ENCODE measurements at regions not wholly inside any gene's neighbourhood (a gene's known extent, or its start where the extent isn't known, plus 50 kb on each side); places are given as distances from the start of the nearest gene placed in this dataset.

DNA sequence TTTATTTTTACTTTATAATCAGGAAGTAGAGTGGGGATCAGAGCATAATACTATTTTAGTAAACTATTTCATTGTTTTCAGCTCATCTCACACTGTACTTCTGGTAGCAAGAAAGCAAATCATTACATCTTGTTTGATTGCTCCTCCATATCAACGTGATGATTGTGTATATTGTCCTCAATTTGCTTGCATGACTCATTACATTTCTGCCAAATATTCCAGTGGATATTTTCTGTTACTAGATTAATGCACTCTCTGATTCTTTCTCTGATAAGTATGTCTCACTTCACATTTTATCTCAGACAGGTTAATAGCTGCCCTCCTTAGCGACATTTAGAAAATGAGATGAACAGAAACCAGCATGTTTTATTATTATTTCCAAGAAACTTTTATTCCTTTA is 1145.3 kb downstream of the OTOL1 start:
- Mint-ChIP-seq H3K27me3 (ENCODE audit: low read depth) (no peaks in the 10 kb centered on the region), H3K4me1 (no peaks in the 10 kb centered on the region), H3K4me3 (no peak overlapping the region), H3K36me3 (ENCODE audit: insufficient read depth in 1 of 3, low read depth in 3 of 3) (peaks cover 20 to 31% (median 28%) of the 10 kb centered on the region in 3 experiments), H3K27ac (no peak overlapping the region), H3K9me3 (peaks cover 26 to 27% of the 10 kb centered on the region in 2 experiments)
- Histone ChIP-seq H2BK20ac (ENCODE audit: low read depth, low read length, poor library complexity, severe bottlenecking) (no peak overlapping the region), H3K9ac (ENCODE audit: extremely low read depth, insufficient read length, low read length) (no peak overlapping the region), H2BK5ac (ENCODE audit: insufficient read length, low read length) (no peak overlapping the region), H4K5ac (ENCODE audit: insufficient read length, low read depth, low read length) (no peak overlapping the region), H3K4me2 (ENCODE audit: insufficient read depth, insufficient read length, low read length) (no peak overlapping the region), H3K14ac (ENCODE audit: insufficient read depth, low read length) (no peak overlapping the region), H4K8ac (replicated peaks; ENCODE audit: insufficient read length, low read depth, low read length) (no peak overlapping the region), H4K20me1 (ENCODE audit: control insufficient read depth, insufficient read depth, insufficient read length) (no peaks in the 10 kb centered on the region), H3K27me3 (ENCODE audit: insufficient read depth, low read length) (no peaks in the 10 kb centered on the region), H2BK15ac (ENCODE audit: low read depth, low read length) (no peak overlapping the region), H3K23me2 (ENCODE audit: insufficient read length, low read depth, low read length, poor library complexity, severe bottlenecking) (no peaks in the 10 kb centered on the region), H3K18ac (ENCODE audit: insufficient read length, low read depth, low read length) (no peak overlapping the region), H3K56ac (ENCODE audit: insufficient read length, low read depth, low read length) (no peak overlapping the region), H2BK120ac (ENCODE audit: low read depth, low read length, poor library complexity, severe bottlenecking) (no peak overlapping the region), H3K9me3 (ENCODE audit: control insufficient read depth, low read depth, low read length) (peaks cover 18% of the 10 kb centered on the region), H2AFZ (ENCODE audit: low read length) (no peak overlapping the region), H3K27ac (ENCODE audit: insufficient read length, low read depth, low read length) (no peak overlapping the region), H3K79me2 (ENCODE audit: insufficient read depth, low read length) (no peaks in the 10 kb centered on the region), H3K79me1 (ENCODE audit: insufficient read depth, low read depth, low read length, poor library complexity, severe bottlenecking) (no peaks in the 10 kb centered on the region), H3K4ac (ENCODE audit: low read depth, low read length) (no peak overlapping the region), H3K23ac (ENCODE audit: insufficient read length, low read depth, low read length) (no peak overlapping the region), H2AK5ac (ENCODE audit: insufficient read length, low read length) (no peak overlapping the region), H2BK12ac (ENCODE audit: insufficient read length, low read depth, low read length) (no peak overlapping the region), H3K4me1 (ENCODE audit: insufficient read depth, low read length) (no peaks in the 10 kb centered on the region), H3T11ph (ENCODE audit: low read length) (no peak overlapping the region), H4K91ac (ENCODE audit: insufficient read length, low read depth, low read length) (no peak overlapping the region)
- DNase-seq, result no peak
- TF ChIP-seq, protein P1, sequence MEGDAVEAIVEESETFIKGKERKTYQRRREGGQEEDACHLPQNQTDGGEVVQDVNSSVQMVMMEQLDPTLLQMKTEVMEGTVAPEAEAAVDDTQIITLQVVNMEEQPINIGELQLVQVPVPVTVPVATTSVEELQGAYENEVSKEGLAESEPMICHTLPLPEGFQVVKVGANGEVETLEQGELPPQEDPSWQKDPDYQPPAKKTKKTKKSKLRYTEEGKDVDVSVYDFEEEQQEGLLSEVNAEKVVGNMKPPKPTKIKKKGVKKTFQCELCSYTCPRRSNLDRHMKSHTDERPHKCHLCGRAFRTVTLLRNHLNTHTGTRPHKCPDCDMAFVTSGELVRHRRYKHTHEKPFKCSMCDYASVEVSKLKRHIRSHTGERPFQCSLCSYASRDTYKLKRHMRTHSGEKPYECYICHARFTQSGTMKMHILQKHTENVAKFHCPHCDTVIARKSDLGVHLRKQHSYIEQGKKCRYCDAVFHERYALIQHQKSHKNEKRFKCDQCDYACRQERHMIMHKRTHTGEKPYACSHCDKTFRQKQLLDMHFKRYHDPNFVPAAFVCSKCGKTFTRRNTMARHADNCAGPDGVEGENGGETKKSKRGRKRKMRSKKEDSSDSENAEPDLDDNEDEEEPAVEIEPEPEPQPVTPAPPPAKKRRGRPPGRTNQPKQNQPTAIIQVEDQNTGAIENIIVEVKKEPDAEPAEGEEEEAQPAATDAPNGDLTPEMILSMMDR (conservative IDR thresholded peaks at IDR 0.05), result no peak
- WGBS (ENCODE audit: extremely low coverage, insufficient read length, low lambda C conversion rate), result no CpG with 5 or more reads among the region's 2 CpGs

Data from H9 (cell line).